HG02588 (cell line): ENCODE measurements at regions not wholly inside any gene's neighbourhood (a gene's known extent, or its start where the extent isn't known, plus 50 kb on each side); places are given as distances from the start of the nearest gene placed in this dataset.
"Not testable (repeated sequence)": the region's sequence is repeated elsewhere in the genome, so short reads cannot be mapped to it uniquely, and the experiment has no call there.

Experiments
- ATAC-seq: cut with Tn5 transposase; IDR thresholded peaks from one replicate; pipeline ENCODE4 v1.9.1; 2021; ENCODE audit warnings: mild to moderate bottlenecking, moderate library complexity; ENCODE audit not compliant: unreplicated experiment

GRCh38 chr3:124132813-124133212 is 140.9 kb upstream of the ROPN1 start:
- ATAC-seq = no peak

- no peak for ATAC-seq
Observed at GRCh38 chr3:124133366-124133940, 141.5 kb upstream of the ROPN1 start.

- ATAC-seq = no peak
Observed at GRCh38 chr3:124137216-124137615, 145.3 kb upstream of the ROPN1 start.

GRCh38 chr3:124138148-124138547 is 146.2 kb upstream of the ROPN1 start:
- no peak for ATAC-seq

GRCh38 chr3:124140746-124141145 is 148.8 kb upstream of the ROPN1 start:
- ATAC-seq = no peak

GRCh38 chr3:124142389-124142970 is 150.6 kb upstream of the ROPN1 start:
- no peak for ATAC-seq

GRCh38 chr3:124143047-124143446 is 151.1 kb upstream of the ROPN1 start:
- no peak for ATAC-seq

GRCh38 chr3:124144035-124144814 is 152.3 kb upstream of the ROPN1 start:
- no peak for ATAC-seq

GRCh38 chr3:124147429-124147828 is 155.5 kb upstream of the ROPN1 start:
- ATAC-seq = no peak

- ATAC-seq = no peak
Observed at GRCh38 chr3:124147946-124148345, 156.0 kb upstream of the ROPN1 start.

- no peak for ATAC-seq
Observed at GRCh38 chr3:124149081-124149480, 157.2 kb upstream of the ROPN1 start.

GRCh38 chr3:124149771-124150170 is 157.8 kb upstream of the ROPN1 start:
- ATAC-seq = no peak

GRCh38 chr3:124152891-124153290 is 161.0 kb upstream of the ROPN1 start:
- ATAC-seq = not testable (repeated sequence)

GRCh38 chr3:124156866-124157712 is 165.2 kb upstream of the ROPN1 start:
- no peak for ATAC-seq

GRCh38 chr3:124157748-124158147 is 165.8 kb upstream of the ROPN1 start:
- no peak for ATAC-seq

- no peak for ATAC-seq
Observed at GRCh38 chr3:124158168-124158881, 166.4 kb upstream of the ROPN1 start.

GRCh38 chr3:124161448-124161847 is 169.5 kb upstream of the ROPN1 start:
- ATAC-seq = no peak

GRCh38 chr3:124163689-124164088 is 171.8 kb upstream of the ROPN1 start:
- ATAC-seq = no peak

GRCh38 chr3:124168271-124168670 is 176.3 kb upstream of the ROPN1 start:
- ATAC-seq = no peak

GRCh38 chr3:124172283-124172682 is 180.4 kb upstream of the ROPN1 start:
- ATAC-seq = no peak

- ATAC-seq = no peak
Observed at GRCh38 chr3:124172816-124173215, 180.9 kb upstream of the ROPN1 start.
